Skeletal muscle satellite cell (primary cell): ENCODE measurements at regions not wholly inside any gene's neighbourhood (a gene's known extent, or its start where the extent isn't known, plus 50 kb on each side); places are given as distances from the start of the nearest gene placed in this dataset.

Source experiments
- H3K27me3 ChIP-seq: 2 replicates; pipeline ENCODE4 v1.7.0; 2013; ENCODE audit warnings: low read length; ENCODE audit not compliant: control insufficient read depth, insufficient read depth
- H3K36me3 ChIP-seq: 2 replicates; pipeline ENCODE4 v1.7.0; 2013; ENCODE audit warnings: mild to moderate bottlenecking, control low read depth, low read length; ENCODE audit not compliant: insufficient read depth
- H3K4me1 ChIP-seq: 2 replicates; pipeline ENCODE4 v1.7.0; 2013; ENCODE audit warnings: low read length; ENCODE audit not compliant: control insufficient read depth, insufficient read depth
- H3K4me2 ChIP-seq: 2 replicates; pipeline ENCODE4 v1.7.0; 2013; ENCODE audit warnings: mild to moderate bottlenecking, low read length
- H3K4me3 ChIP-seq: 2 replicates; pipeline ENCODE4 v1.7.0; 2013; ENCODE audit warnings: low read length
- H3K9ac ChIP-seq: 2 replicates; pipeline ENCODE4 v1.7.0; 2013; ENCODE audit warnings: mild to moderate bottlenecking, low read depth, low read length, moderate library complexity
- H3K9me3 ChIP-seq: replicated peaks from 2 replicates; pipeline ENCODE4 v1.7.0; 2013; ENCODE audit warnings: mild to moderate bottlenecking, control low read depth, low read length

GRCh38 chr13:89688918-89689317 lies 1658.6 kb upstream of the MIR17HG start:
- Histone ChIP-seq H3K4me2 (no peak overlapping the region), H3K27me3 (no peaks in the 10 kb centered on the region), H3K9ac (no peak overlapping the region), H3K36me3 (no peaks in the 10 kb centered on the region), H3K4me3 (no peak overlapping the region), H3K9me3 (no peaks in the 10 kb centered on the region), H3K4me1 (peaks cover 8% of the 10 kb centered on the region)

- Histone ChIP-seq H3K4me1 (no peaks in the 10 kb centered on the region), H3K27me3 (no peaks in the 10 kb centered on the region), H3K9ac (no peak overlapping the region), H3K9me3 (no peaks in the 10 kb centered on the region), H3K36me3 (no peaks in the 10 kb centered on the region), H3K4me2 (no peak overlapping the region), H3K4me3 (no peak overlapping the region)
Measured at GRCh38 chr13:89694451-89694850, 1653.0 kb upstream of the MIR17HG start.

- H3K9ac ChIP-seq = no peak overlapping the region
- H3K4me3 ChIP-seq = no peak overlapping the region
- H3K36me3 ChIP-seq = no peaks in the 10 kb centered on the region
- no peaks in the 10 kb centered on the region for H3K4me1 ChIP-seq
- no peaks in the 10 kb centered on the region for H3K9me3 ChIP-seq
- H3K27me3 ChIP-seq = no peaks in the 10 kb centered on the region
- no peak overlapping the region for H3K4me2 ChIP-seq
Measured at GRCh38 chr13:89695343-89696257, 1651.9 kb upstream of the MIR17HG start.

GRCh38 chr13:89701913-89702312 lies 1645.6 kb upstream of the MIR17HG start:
- Histone ChIP-seq H3K4me1 (no peaks in the 10 kb centered on the region), H3K36me3 (no peaks in the 10 kb centered on the region), H3K4me2 (no peak overlapping the region), H3K9ac (no peak overlapping the region), H3K27me3 (no peaks in the 10 kb centered on the region), H3K4me3 (no peak overlapping the region), H3K9me3 (no peaks in the 10 kb centered on the region)

- no peaks in the 10 kb centered on the region for H3K27me3 ChIP-seq
- H3K9me3 ChIP-seq = no peaks in the 10 kb centered on the region
- no peak overlapping the region for H3K4me2 ChIP-seq
- H3K4me3 ChIP-seq = no peak overlapping the region
- no peak overlapping the region for H3K9ac ChIP-seq
- H3K4me1 ChIP-seq = no peaks in the 10 kb centered on the region
- no peaks in the 10 kb centered on the region for H3K36me3 ChIP-seq
Measured at GRCh38 chr13:89704040-89704439, 1643.4 kb upstream of the MIR17HG start.

GRCh38 chr13:89708013-89708412 lies 1639.5 kb upstream of the MIR17HG start:
- no peaks in the 10 kb centered on the region for H3K9me3 ChIP-seq
- H3K27me3 ChIP-seq = no peaks in the 10 kb centered on the region
- no peaks in the 10 kb centered on the region for H3K36me3 ChIP-seq
- H3K9ac ChIP-seq = no peak overlapping the region
- H3K4me3 ChIP-seq = no peak overlapping the region
- no peak overlapping the region for H3K4me2 ChIP-seq
- no peaks in the 10 kb centered on the region for H3K4me1 ChIP-seq

- Histone ChIP-seq H3K27me3 (no peaks in the 10 kb centered on the region), H3K9me3 (no peaks in the 10 kb centered on the region), H3K4me2 (no peak overlapping the region), H3K4me1 (no peaks in the 10 kb centered on the region), H3K9ac (no peak overlapping the region), H3K4me3 (no peak overlapping the region), H3K36me3 (no peaks in the 10 kb centered on the region)
Measured at GRCh38 chr13:89721216-89721615, 1626.3 kb upstream of the MIR17HG start.

- Histone ChIP-seq H3K9me3 (no peaks in the 10 kb centered on the region), H3K4me3 (no peak overlapping the region), H3K36me3 (no peaks in the 10 kb centered on the region), H3K4me2 (peak overlapping the region; percentile 32), H3K27me3 (no peaks in the 10 kb centered on the region), H3K9ac (peak overlapping the region; percentile 26), H3K4me1 (peaks cover 16% of the 10 kb centered on the region)
Measured at GRCh38 chr13:89726690-89727435, 1620.6 kb upstream of the MIR17HG start.

GRCh38 chr13:89733829-89734228 lies 1613.7 kb upstream of the MIR17HG start:
- Histone ChIP-seq H3K27me3 (no peaks in the 10 kb centered on the region), H3K9ac (no peak overlapping the region), H3K36me3 (no peaks in the 10 kb centered on the region), H3K9me3 (no peaks in the 10 kb centered on the region), H3K4me3 (no peak overlapping the region), H3K4me1 (no peaks in the 10 kb centered on the region), H3K4me2 (no peak overlapping the region)

GRCh38 chr13:89737051-89737450 lies 1610.4 kb upstream of the MIR17HG start:
- no peaks in the 10 kb centered on the region for H3K4me1 ChIP-seq
- H3K4me3 ChIP-seq = no peak overlapping the region
- H3K4me2 ChIP-seq = no peak overlapping the region
- no peaks in the 10 kb centered on the region for H3K27me3 ChIP-seq
- H3K9me3 ChIP-seq = no peaks in the 10 kb centered on the region
- no peak overlapping the region for H3K9ac ChIP-seq
- H3K36me3 ChIP-seq = no peaks in the 10 kb centered on the region

- Histone ChIP-seq H3K4me3 (no peak overlapping the region), H3K36me3 (no peaks in the 10 kb centered on the region), H3K4me1 (no peaks in the 10 kb centered on the region), H3K27me3 (no peaks in the 10 kb centered on the region), H3K9me3 (no peaks in the 10 kb centered on the region), H3K4me2 (no peak overlapping the region), H3K9ac (no peak overlapping the region)
Measured at GRCh38 chr13:89738072-89738471, 1609.4 kb upstream of the MIR17HG start.
